A204.1 (cell line): ENCODE measurements at regions not wholly inside any gene's neighbourhood (a gene's known extent, or its start where the extent isn't known, plus 50 kb on each side); places are given as distances from the start of the nearest gene placed in this dataset.
"Not testable (repeated sequence)": the region's sequence is repeated elsewhere in the genome, so short reads cannot be mapped to it uniquely, and the experiment has no call there.

Source experiments
- FAIRE-seq: peaks from 2 replicates; lab custom pipeline; 2012; peaks lifted over from hg19 to GRCh38; lab: Jason Lieb, UNC

- no peak for FAIRE-seq
These were observed 227.4 kb upstream of the AZI2 start for GRCh38 chr3:28575746-28576613.

- FAIRE-seq, result no peak
These were observed 228.1 kb upstream of the AZI2 start for GRCh38 chr3:28576614-28577200.

- FAIRE-seq, result no peak
These were observed 229.4 kb upstream of the AZI2 start for GRCh38 chr3:28577941-28578500.

GRCh38 chr3:28586325-28586724 lies 237.7 kb upstream of the AZI2 start:
- FAIRE-seq, result no peak

- no peak for FAIRE-seq
These were observed 239.1 kb upstream of the AZI2 start for GRCh38 chr3:28587723-28588122.

DNA sequence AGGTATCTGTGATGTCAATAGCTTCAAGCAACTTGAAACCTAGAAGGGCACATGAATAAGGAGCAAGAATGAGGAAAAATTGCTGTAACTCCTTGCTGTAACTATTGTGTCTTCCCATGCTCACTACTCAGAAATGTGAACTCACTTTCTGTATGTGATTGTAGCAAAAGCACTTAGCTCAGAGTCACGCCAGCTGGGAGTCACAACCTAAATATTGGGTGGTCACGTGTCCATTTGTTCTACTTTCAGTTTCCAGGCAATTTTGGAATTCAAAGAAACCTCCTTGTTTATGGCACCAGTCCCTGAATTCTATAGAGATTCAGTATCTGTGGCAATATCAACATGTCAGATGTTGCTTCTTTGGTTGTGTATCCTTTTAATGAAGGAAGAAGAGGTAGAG lies 241.6 kb upstream of the AZI2 start:
- FAIRE-seq, result no peak

- no peak for FAIRE-seq
These were observed 242.2 kb upstream of the AZI2 start for GRCh38 chr3:28590860-28591259.

DNA sequence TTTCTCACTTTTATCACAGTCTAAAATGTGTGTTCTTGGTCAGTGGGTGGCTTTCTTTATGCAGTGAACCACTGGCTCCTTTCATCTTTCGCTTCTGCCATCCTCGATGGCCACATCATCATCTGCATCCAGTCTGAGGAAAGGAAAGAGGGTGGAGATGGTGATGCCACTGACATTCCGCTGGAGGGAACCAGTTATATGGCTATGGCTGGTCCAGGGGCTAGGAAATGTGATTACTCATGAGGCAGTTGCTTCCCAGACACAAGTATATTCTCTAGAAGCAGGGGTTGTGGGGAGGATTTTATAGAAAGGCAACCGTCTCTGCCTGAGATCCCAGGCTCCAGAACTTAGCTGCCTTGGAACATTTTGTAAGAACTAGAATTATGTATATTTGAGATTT lies 246.7 kb upstream of the AZI2 start:
- FAIRE-seq, result no peak

DNA sequence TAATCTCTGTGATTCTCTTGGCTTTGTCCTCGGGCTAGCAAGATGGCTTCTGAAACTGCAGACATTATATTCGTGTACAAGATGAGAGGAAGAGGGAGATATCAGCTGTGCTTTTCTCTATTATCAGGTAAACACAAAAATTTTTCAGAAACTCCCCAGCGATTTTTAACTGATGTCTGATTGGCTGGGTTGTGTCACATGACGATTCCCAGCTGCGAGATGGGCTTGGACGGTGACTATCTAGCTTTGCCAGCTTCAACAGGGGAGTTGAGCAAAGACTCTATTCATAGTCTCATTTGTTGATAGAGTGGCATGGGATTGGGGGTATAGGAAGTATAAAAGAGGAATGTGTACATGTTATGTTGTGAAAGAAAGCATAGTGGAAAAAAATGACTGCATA lies 248.8 kb upstream of the AZI2 start:
- FAIRE-seq, result no peak

GRCh38 chr3:28598165-28598564 lies 249.5 kb upstream of the AZI2 start:
- FAIRE-seq, result no peak

DNA sequence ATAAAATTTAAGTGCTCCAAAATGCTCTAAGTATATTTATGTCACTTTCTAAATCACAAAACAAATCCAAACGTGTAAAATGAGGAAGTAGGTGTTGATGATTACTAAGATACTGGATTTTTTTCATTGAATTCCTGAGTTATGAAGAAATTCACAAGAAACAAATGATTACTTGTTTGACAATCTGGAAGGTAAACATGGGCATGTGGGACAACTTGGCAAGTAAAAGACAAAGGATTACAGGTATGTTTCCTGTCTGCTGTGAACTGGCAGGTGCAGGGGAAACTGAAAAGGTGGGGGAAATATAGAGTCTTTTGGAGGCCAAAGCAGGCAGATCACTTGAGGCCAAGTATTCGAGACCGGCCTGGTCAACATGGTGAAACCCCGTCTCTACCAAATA lies 252.7 kb upstream of the AZI2 start:
- no peak for FAIRE-seq

- FAIRE-seq, result no peak
These were observed 257.7 kb upstream of the AZI2 start for GRCh38 chr3:28606283-28606682.

DNA sequence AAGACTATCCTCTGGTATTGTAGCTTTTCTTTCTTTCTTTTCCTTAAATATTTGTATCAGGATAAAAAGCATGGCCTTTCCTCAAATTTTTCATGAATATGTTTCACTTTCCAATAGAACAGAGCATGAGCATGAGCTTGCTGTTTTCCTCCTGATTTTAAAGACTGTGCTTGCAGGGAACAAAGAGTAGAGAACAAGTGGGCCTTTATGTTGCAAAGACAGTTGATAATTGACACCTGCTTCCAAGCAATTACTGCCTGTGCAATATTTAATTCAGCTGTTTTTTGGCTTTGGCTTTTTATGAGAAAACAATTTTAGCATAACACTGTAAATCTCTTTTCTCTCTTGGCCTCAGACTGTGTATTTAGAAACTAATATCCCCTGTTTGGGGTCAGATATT lies 263.6 kb upstream of the AZI2 start:
- FAIRE-seq, result no peak

DNA sequence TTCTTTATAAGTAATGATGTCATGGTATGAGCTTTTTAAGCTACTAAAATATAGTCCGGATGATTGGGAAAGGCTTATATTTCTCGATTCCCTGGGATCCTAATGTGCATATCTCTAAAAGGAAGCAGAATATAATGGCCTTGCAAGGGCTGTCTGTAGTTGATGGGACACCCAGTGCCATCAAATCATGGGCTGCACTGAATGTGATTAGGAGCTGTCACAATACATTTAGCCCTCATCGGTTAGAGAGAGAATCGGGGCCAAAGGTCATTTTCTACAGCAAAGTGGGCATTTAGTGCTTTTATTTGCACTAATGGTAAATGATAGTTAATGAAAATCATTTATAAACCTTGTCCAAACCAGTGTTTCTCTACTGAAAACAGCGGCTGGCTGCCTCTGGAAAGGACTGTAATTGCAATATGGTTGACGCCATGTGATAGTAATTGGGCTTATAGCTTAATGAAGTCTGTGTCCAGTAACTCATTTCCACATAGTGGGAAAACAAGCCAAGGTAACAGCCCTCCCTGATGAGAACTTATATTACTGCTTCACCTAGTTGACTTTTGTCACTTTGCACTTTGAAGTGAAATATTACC lies 265.0 kb upstream of the AZI2 start:
- FAIRE-seq, result no peak

DNA sequence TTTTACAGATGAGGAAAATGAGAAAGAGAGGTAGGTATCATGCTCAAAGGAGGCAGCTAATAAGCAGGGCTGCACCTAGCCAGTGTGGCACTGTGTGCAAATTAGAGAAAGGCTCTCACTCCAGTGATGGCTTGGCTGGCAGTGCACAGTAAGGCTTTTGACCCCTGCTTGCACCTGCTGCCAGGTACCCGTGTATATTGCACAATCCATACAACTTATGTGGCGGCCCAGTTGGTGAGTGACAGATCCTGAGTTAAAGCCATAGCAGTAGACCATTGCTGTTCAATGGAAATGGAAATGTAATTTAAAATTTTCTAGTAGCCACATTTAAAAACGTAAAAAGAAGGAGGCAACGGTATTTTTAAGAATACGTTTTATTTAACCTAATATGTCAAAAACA lies 266.4 kb upstream of the AZI2 start:
- FAIRE-seq, result no peak

GRCh38 chr3:28615971-28616370 lies 267.3 kb upstream of the AZI2 start:
- no peak for FAIRE-seq

DNA sequence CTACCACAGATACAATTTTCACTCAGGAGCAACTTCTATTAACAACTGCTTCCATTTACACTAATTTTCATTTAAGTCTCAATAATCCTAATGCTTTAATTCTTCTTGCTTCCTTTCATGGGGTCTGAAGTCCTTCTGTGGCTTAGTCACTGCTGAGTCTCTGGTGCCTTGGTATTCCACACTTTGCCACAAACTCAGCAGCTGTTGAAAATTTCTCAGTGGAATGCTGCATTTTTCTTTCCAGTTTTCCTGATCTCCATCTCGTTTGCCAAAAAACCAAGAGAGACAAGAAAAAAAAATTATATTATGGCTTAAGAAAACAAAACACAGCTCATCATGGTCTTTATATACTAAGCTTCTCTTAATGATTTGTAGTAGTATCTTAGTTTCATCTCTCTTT lies 269.2 kb upstream of the AZI2 start:
- FAIRE-seq, result no peak

- no peak for FAIRE-seq
These were observed 274.5 kb upstream of the AZI2 start for GRCh38 chr3:28623106-28623505.

DNA sequence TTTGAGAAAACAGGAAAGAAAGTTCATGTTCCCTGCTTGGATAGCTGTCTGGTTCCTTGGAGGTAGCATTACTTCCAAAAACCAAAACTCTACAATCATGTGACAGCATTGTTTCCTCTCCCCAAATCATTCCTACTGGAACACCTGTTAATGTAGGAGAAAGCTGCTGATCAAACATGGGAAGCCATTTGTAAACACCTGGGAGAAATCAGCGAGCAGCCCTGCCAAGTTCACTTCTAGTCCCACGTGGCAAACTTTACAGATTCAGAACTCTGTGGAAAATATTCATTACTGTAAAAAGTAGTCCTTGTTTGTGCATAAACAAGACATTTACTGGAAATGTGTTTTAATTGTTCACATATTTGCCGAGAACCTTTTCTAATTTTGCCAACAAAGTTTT lies 275.5 kb upstream of the AZI2 start:
- no peak for FAIRE-seq

DNA sequence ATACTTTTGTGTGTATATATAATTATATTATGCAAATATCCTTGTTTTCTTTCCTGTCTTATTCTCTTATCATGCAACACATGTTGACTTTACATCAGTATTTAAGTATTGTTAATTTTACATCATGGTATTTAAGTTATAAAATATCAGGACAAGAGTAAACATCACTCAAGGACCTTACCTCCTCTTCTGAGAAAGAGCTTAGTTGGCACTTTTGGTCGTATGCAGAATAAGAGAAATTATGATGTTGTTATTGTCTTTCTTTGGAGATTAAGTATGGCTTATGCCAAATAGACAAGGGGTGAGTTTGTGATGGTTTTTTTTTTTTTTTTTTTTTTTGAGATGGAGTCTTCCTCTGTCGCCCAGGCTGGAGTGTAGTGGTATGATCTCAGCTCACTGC lies 279.2 kb upstream of the AZI2 start:
- FAIRE-seq, result not testable (repeated sequence)

- no peak for FAIRE-seq
These were observed 285.4 kb upstream of the AZI2 start for GRCh38 chr3:28634019-28634418.

GRCh38 chr3:28637742-28638141 lies 289.1 kb upstream of the AZI2 start:
- no peak for FAIRE-seq

DNA sequence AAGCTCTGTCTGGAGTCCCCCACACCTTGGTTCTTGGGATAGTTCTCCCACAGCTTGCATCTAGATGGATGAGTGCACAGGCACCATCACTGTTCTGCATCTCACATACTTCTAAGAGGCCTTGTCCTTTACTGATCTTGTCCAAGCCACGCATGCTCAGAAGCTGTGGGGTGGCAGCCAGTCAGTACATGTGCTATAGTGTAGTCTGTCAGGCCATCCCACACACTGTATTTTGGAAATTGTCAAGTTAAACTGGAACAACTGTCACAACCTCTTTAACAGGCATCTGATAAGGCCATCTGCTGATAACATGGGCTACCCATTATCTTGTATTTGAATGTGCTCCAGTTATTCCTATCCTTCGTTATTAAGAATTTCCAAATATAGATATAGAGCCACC lies 296.5 kb upstream of the AZI2 start:
- FAIRE-seq, result no peak
